ENCODE measurements at regions not wholly inside any gene's neighbourhood (a gene's known extent, or its start where the extent isn't known, plus 50 kb on each side); places are given as distances from the start of the nearest gene placed in this dataset.

GRCh38 chr10:131400513-131400912, 89.0 kb upstream of the TCERG1L start:
- no peak for DNase-seq (ENCODE audit: low spot score)
- no peak for ATAC-seq (ENCODE audit: low read depth)

GRCh38 chr10:131402771-131403650, 91.5 kb upstream of the TCERG1L start:
- Histone ChIP-seq H3K27me3 (ENCODE audit: insufficient read depth, poor library complexity, severe bottlenecking) (no peaks in the 10 kb centered on the region), H3K36me3 (ENCODE audit: low read depth) (no peaks in the 10 kb centered on the region), H3K4me1 (ENCODE audit: insufficient read depth, poor library complexity, severe bottlenecking) (no peaks in the 10 kb centered on the region), H3K9me3 (ENCODE audit: severe bottlenecking) (peaks cover 2% of the 10 kb centered on the region), H3K4me3 (ENCODE audit: severe bottlenecking) (no peak overlapping the region), H3K27ac (ENCODE audit: poor library complexity, severe bottlenecking) (no peak overlapping the region)
- ATAC-seq (ENCODE audit: low read depth) (no peak), DNase-seq (ENCODE audit: low spot score) (no peak)
- TF ChIP-seq, protein P1, sequence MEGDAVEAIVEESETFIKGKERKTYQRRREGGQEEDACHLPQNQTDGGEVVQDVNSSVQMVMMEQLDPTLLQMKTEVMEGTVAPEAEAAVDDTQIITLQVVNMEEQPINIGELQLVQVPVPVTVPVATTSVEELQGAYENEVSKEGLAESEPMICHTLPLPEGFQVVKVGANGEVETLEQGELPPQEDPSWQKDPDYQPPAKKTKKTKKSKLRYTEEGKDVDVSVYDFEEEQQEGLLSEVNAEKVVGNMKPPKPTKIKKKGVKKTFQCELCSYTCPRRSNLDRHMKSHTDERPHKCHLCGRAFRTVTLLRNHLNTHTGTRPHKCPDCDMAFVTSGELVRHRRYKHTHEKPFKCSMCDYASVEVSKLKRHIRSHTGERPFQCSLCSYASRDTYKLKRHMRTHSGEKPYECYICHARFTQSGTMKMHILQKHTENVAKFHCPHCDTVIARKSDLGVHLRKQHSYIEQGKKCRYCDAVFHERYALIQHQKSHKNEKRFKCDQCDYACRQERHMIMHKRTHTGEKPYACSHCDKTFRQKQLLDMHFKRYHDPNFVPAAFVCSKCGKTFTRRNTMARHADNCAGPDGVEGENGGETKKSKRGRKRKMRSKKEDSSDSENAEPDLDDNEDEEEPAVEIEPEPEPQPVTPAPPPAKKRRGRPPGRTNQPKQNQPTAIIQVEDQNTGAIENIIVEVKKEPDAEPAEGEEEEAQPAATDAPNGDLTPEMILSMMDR (IDR thresholded peaks at IDR 0.05; ENCODE audit: poor library complexity, severe bottlenecking): no peak

More at GRCh38 chr10:131400513-131400912, 89.0 kb upstream of the TCERG1L start:
- Histone ChIP-seq H3K4me3 (ENCODE audit: severe bottlenecking) (no peak overlapping the region), H3K27ac (ENCODE audit: poor library complexity, severe bottlenecking) (no peak overlapping the region), H3K36me3 (ENCODE audit: low read depth) (no peaks in the 10 kb centered on the region), H3K4me1 (ENCODE audit: insufficient read depth, poor library complexity, severe bottlenecking) (no peaks in the 10 kb centered on the region), H3K9me3 (ENCODE audit: severe bottlenecking) (peaks cover 2% of the 10 kb centered on the region), H3K27me3 (ENCODE audit: insufficient read depth, poor library complexity, severe bottlenecking) (no peaks in the 10 kb centered on the region)
- TF ChIP-seq, protein P1 (IDR thresholded peaks at IDR 0.05; ENCODE audit: poor library complexity, severe bottlenecking): no peak

- H3K9me3 ChIP-seq (ENCODE audit: severe bottlenecking): peaks cover 2% of the 10 kb centered on the region
- no peak for ATAC-seq (ENCODE audit: low read depth)
Measured at GRCh38 chr10:131403936-131404335, 92.4 kb upstream of the TCERG1L start.

GRCh38 chr10:131404886-131405285, 93.4 kb upstream of the TCERG1L start:
- TF ChIP-seq, protein P1 (IDR thresholded peaks at IDR 0.05; ENCODE audit: poor library complexity, severe bottlenecking): no peak
- H3K9me3 ChIP-seq (ENCODE audit: severe bottlenecking): peaks cover 2% of the 10 kb centered on the region
- H3K4me3 ChIP-seq (ENCODE audit: severe bottlenecking): no peak overlapping the region
- H3K4me1 ChIP-seq (ENCODE audit: insufficient read depth, poor library complexity, severe bottlenecking): no peaks in the 10 kb centered on the region
- H3K27me3 ChIP-seq (ENCODE audit: insufficient read depth, poor library complexity, severe bottlenecking): no peaks in the 10 kb centered on the region
- ATAC-seq (ENCODE audit: low read depth) (no peak), DNase-seq (ENCODE audit: low spot score) (no peak)
- no peak overlapping the region for H3K27ac ChIP-seq (ENCODE audit: poor library complexity, severe bottlenecking)
- H3K36me3 ChIP-seq (ENCODE audit: low read depth): no peaks in the 10 kb centered on the region

More at GRCh38 chr10:131403936-131404335, 92.4 kb upstream of the TCERG1L start:
- no peaks in the 10 kb centered on the region for H3K4me1 ChIP-seq (ENCODE audit: insufficient read depth, poor library complexity, severe bottlenecking)
- no peak overlapping the region for H3K4me3 ChIP-seq (ENCODE audit: severe bottlenecking)
- no peak overlapping the region for H3K27ac ChIP-seq (ENCODE audit: poor library complexity, severe bottlenecking)
- no peaks in the 10 kb centered on the region for H3K36me3 ChIP-seq (ENCODE audit: low read depth)
- H3K27me3 ChIP-seq (ENCODE audit: insufficient read depth, poor library complexity, severe bottlenecking): no peaks in the 10 kb centered on the region
- TF ChIP-seq, protein P1 (IDR thresholded peaks at IDR 0.05; ENCODE audit: poor library complexity, severe bottlenecking): no peak
- no peak for DNase-seq (ENCODE audit: low spot score)
